Lower lobe of right lung (tissue), 2 donors: ENCODE measurements at regions not wholly inside any gene's neighbourhood (a gene's known extent, or its start where the extent isn't known, plus 50 kb on each side); places are given as distances from the start of the nearest gene placed in this dataset.

Experiments
- ATAC-seq, 2 donors: fragments of 200-7000 bp; cut with Tn5 transposase; one replicate each; pipeline ENCODE4 v1.9.1; 2020 to 2022; ENCODE audit warnings: mild to moderate bottlenecking in 2 of 2, moderate library complexity in 2 of 2
- DNase-seq: peaks from one replicate; pipeline ENCODE4 v3.0.0-alpha.2; 2020
- H3K27ac ChIP-seq: fragments of 200-600 bp; one replicate; pipeline ENCODE4 v1.8.0; 2022
- H3K27me3 ChIP-seq: fragments of 200-600 bp; one replicate; pipeline ENCODE4 v1.8.0; 2022; ENCODE audit warnings: low read depth
- H3K36me3 ChIP-seq: fragments of 200-600 bp; one replicate; pipeline ENCODE4 v1.8.0; 2022; ENCODE audit warnings: mild to moderate bottlenecking
- H3K4me1 ChIP-seq: fragments of 200-600 bp; one replicate; pipeline ENCODE4 v1.8.0; 2022
- H3K4me3 ChIP-seq: fragments of 200-600 bp; one replicate; pipeline ENCODE4 v1.8.0; 2022; ENCODE audit warnings: mild to moderate bottlenecking
- H3K9me3 ChIP-seq: fragments of 200-600 bp; one replicate; pipeline ENCODE4 v1.8.0; 2022
- intact Hi-C: fragments of 100-400 bp; cut with DNase I; formaldehyde crosslinking; loops from one replicate; pipeline ENCODE4 v1.11.0; 2022
- TF ChIP-seq, protein P1 (sequence below): fragments of 200-600 bp; IDR thresholded peaks from one replicate; pipeline ENCODE4 v1.8.0; 2022; ENCODE audit warnings: antibody characterized with exemption, mild to moderate bottlenecking
- donor health status: DM: no; HTN: yes; CAD: no; lungs with severe emphysema.

DNA sequence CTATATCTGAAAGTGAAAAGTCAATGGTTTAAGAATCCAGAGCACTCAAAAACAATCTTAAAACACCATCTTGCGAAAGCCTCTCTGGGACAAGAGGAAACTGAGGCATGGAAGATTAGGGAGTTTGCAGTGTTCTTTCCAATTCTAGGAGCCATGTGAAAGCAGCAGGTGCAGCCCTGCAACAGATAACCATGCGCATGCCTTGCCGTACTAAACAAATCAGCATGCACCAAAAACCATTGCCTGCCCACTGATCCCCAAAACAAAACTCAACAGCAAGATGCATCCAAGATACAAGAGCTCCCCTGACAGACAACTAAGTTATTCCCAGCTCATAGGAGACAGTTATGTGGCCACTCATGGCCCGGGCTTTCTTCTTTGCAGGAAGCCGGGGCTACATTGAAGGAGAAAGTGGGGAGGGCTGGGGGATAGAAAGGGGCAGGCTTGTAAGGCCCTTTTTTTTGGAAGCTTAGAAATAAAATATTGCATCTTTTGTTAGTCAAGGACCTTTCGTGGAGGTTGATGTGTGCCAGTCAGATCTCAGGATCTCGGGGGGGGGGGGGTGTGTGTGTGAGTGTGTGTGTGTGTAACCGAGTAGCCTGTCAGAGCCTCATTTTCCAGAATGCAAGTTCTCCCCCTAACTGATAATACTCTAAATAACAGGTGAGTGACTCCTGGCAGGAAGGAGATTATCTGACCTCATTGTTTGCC lies 178.4 kb downstream of the MBOAT1 start:
- intact Hi-C loops = no loop called here
- ATAC-seq = no peak
- Histone ChIP-seq H3K9me3 (no peaks in the 10 kb centered on the region), H3K27ac (no peak overlapping the region), H3K36me3 (no peaks in the 10 kb centered on the region), H3K4me3 (no peak overlapping the region), H3K27me3 (peaks cover 12% of the 10 kb centered on the region), H3K4me1 (no peaks in the 10 kb centered on the region)
- TF ChIP-seq, protein P1, sequence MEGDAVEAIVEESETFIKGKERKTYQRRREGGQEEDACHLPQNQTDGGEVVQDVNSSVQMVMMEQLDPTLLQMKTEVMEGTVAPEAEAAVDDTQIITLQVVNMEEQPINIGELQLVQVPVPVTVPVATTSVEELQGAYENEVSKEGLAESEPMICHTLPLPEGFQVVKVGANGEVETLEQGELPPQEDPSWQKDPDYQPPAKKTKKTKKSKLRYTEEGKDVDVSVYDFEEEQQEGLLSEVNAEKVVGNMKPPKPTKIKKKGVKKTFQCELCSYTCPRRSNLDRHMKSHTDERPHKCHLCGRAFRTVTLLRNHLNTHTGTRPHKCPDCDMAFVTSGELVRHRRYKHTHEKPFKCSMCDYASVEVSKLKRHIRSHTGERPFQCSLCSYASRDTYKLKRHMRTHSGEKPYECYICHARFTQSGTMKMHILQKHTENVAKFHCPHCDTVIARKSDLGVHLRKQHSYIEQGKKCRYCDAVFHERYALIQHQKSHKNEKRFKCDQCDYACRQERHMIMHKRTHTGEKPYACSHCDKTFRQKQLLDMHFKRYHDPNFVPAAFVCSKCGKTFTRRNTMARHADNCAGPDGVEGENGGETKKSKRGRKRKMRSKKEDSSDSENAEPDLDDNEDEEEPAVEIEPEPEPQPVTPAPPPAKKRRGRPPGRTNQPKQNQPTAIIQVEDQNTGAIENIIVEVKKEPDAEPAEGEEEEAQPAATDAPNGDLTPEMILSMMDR = no peak
- DNase-seq = no peak

DNA sequence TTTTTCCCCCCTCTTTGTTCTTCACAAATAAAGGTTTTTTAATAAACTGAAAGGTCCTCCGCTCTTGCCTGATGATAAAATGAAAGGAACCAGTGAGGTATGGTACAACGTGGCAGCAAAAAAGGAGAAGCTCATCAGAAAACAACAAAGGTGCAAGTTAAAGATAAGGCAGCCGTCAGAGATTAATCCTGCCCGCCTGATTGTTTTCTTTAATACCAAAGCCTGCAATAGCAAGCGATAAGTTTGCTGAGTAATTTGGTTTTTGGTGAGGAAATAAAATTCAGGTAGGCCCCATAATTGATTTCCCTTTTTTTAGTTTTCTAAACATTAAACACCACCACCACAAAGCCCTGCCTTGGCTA lies 177.9 kb downstream of the MBOAT1 start:
- Histone ChIP-seq H3K4me3 (no peak overlapping the region), H3K4me1 (no peaks in the 10 kb centered on the region), H3K9me3 (no peaks in the 10 kb centered on the region), H3K27ac (no peak overlapping the region), H3K36me3 (no peaks in the 10 kb centered on the region), H3K27me3 (peaks cover 12% of the 10 kb centered on the region)
- ATAC-seq (no peak), DNase-seq (no peak)
- TF ChIP-seq, protein P1 = no peak
- intact Hi-C loops = no loop called here

DNA sequence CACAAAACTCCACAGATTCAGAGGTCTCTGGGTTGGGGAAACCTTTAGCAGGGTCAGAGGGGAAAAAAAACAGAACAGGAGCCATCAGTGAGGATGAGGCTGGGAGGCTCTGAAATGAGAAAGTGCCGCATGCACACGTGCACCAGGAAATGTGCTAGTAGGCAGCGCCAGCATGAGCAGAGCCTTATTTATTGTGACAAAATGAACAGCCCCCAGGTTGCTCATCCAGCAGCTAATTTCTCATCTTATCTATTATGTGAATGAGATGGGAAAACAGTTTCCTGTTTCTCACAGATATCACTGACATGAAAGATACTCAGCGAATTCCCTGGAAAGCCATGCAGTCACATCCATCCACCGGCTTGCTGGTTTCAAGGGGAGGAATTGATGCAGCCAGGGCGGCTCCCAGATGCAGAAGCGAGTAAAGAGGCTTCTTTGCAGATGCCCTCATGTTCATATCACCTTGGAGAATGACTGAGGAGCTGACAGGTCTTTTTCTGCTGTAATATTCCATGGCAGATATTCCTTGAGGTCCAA lies 176.1 kb downstream of the MBOAT1 start:
- ATAC-seq (no peak), DNase-seq (no peak)
- no peak overlapping the region for H3K27ac ChIP-seq
- intact Hi-C loops = no loop called here
- H3K4me1 ChIP-seq = no peaks in the 10 kb centered on the region
- no peaks in the 10 kb centered on the region for H3K9me3 ChIP-seq
- peaks cover 12% of the 10 kb centered on the region for H3K27me3 ChIP-seq
- TF ChIP-seq, protein P1 = no peak
- no peak overlapping the region for H3K4me3 ChIP-seq
- no peaks in the 10 kb centered on the region for H3K36me3 ChIP-seq

- Histone ChIP-seq H3K27me3 (no peaks in the 10 kb centered on the region), H3K36me3 (no peaks in the 10 kb centered on the region), H3K27ac (no peak overlapping the region), H3K4me3 (no peak overlapping the region), H3K9me3 (no peaks in the 10 kb centered on the region), H3K4me1 (no peaks in the 10 kb centered on the region)
- no peak for ATAC-seq
- no peak for DNase-seq
- intact Hi-C loops = no loop called here
- TF ChIP-seq, protein P1 = no peak
These were observed 173.7 kb downstream of the MBOAT1 start for GRCh38 chr6:20038410-20039204.

- intact Hi-C loops = no loop called here
These were observed 167.4 kb downstream of the MBOAT1 start for GRCh38 chr6:20044883-20045282.

More at GRCh38 chr6:20044883-20045282, 167.4 kb downstream of the MBOAT1 start:
- no peaks in the 10 kb centered on the region for H3K36me3 ChIP-seq
- TF ChIP-seq, protein P1 = no peak
- H3K4me3 ChIP-seq = no peak overlapping the region
- no peaks in the 10 kb centered on the region for H3K9me3 ChIP-seq
- no peaks in the 10 kb centered on the region for H3K27me3 ChIP-seq
- DNase-seq (no peak), ATAC-seq (peak in 1 of 2 donors; percentile 77)
- H3K4me1 ChIP-seq = no peaks in the 10 kb centered on the region
- H3K27ac ChIP-seq = no peak overlapping the region
